ENCODE measurements at regions not wholly inside any gene's neighbourhood (a gene's known extent, or its start where the extent isn't known, plus 50 kb on each side); places are given as distances from the start of the nearest gene placed in this dataset.

- H3K27ac Mint-ChIP-seq, result no peak overlapping the region
- H3K36me3 Mint-ChIP-seq, result no peaks in the 10 kb centered on the region
- ATAC-seq, result no peak
- CTCF ChIA-PET, result no interaction called here
- no peaks in the 10 kb centered on the region for H3K4me1 Mint-ChIP-seq
- no peak for DNase-seq
- H3K4me3 Mint-ChIP-seq, result no peak overlapping the region
- H3K27me3 Mint-ChIP-seq, result no peaks in the 10 kb centered on the region
- H3K9me3 Mint-ChIP-seq (ENCODE audit: low read depth), result peaks cover 2% of the 10 kb centered on the region
These were observed 103.9 kb upstream of the HS6ST1 start for GRCh38 chr2:128422571-128422970.

- Mint-ChIP-seq H3K36me3 (no peaks in the 10 kb centered on the region), H3K4me1 (no peaks in the 10 kb centered on the region), H3K4me3 (no peak overlapping the region), H3K9me3 (ENCODE audit: low read depth) (peaks cover 2% of the 10 kb centered on the region), H3K27me3 (peaks cover 8% of the 10 kb centered on the region), H3K27ac (no peak overlapping the region)
- DNase-seq, result peak; percentile 7
- CTCF ChIA-PET, result no interaction called here
- no peak for ATAC-seq
These were observed 105.1 kb upstream of the HS6ST1 start for GRCh38 chr2:128423788-128424165.

GRCh38 chr2:128424406-128425171 is 105.9 kb upstream of the HS6ST1 start:
- Mint-ChIP-seq H3K27ac (no peak overlapping the region), H3K4me1 (no peaks in the 10 kb centered on the region), H3K9me3 (ENCODE audit: low read depth) (peaks cover 4% of the 10 kb centered on the region), H3K4me3 (no peak overlapping the region), H3K27me3 (peaks cover 16% of the 10 kb centered on the region), H3K36me3 (no peaks in the 10 kb centered on the region)
- no peak for ATAC-seq
- CTCF ChIA-PET, result no interaction called here
- peak; percentile 26 for DNase-seq

- Mint-ChIP-seq H3K4me1 (no peaks in the 10 kb centered on the region), H3K4me3 (no peak overlapping the region), H3K9me3 (ENCODE audit: low read depth) (peaks cover 5% of the 10 kb centered on the region), H3K27me3 (peaks cover 21% of the 10 kb centered on the region), H3K27ac (no peak overlapping the region), H3K36me3 (no peaks in the 10 kb centered on the region)
- CTCF ChIA-PET, result no interaction called here
- no peak for ATAC-seq
- no peak for DNase-seq
These were observed 106.5 kb upstream of the HS6ST1 start for GRCh38 chr2:128425216-128425615.

GRCh38 chr2:128425731-128426620 is 107.3 kb upstream of the HS6ST1 start:
- no peak for DNase-seq
- no peak for ATAC-seq
- Mint-ChIP-seq H3K9me3 (ENCODE audit: low read depth) (peaks cover 5% of the 10 kb centered on the region), H3K4me1 (no peaks in the 10 kb centered on the region), H3K27me3 (peaks cover 28% of the 10 kb centered on the region), H3K36me3 (no peaks in the 10 kb centered on the region), H3K27ac (no peak overlapping the region), H3K4me3 (no peak overlapping the region)
- CTCF ChIA-PET, result no interaction called here

GRCh38 chr2:128427413-128427755 is 108.7 kb upstream of the HS6ST1 start:
- H3K4me1 Mint-ChIP-seq, result no peaks in the 10 kb centered on the region
- peaks cover 35% of the 10 kb centered on the region for H3K27me3 Mint-ChIP-seq
- peaks cover 5% of the 10 kb centered on the region for H3K9me3 Mint-ChIP-seq (ENCODE audit: low read depth)
- no peak overlapping the region for H3K4me3 Mint-ChIP-seq
- no peak overlapping the region for H3K27ac Mint-ChIP-seq
- ATAC-seq (no peak), DNase-seq (no peak)
- H3K36me3 Mint-ChIP-seq, result no peaks in the 10 kb centered on the region
- CTCF ChIA-PET, result no interaction called here

- H3K27ac Mint-ChIP-seq, result no peak overlapping the region
- no peaks in the 10 kb centered on the region for H3K36me3 Mint-ChIP-seq
- peaks cover 37% of the 10 kb centered on the region for H3K27me3 Mint-ChIP-seq
- peaks cover 5% of the 10 kb centered on the region for H3K9me3 Mint-ChIP-seq (ENCODE audit: low read depth)
- DNase-seq (no peak), ATAC-seq (no peak)
- no peak overlapping the region for H3K4me3 Mint-ChIP-seq
- no peaks in the 10 kb centered on the region for H3K4me1 Mint-ChIP-seq
- CTCF ChIA-PET, result no interaction called here
These were observed 109.7 kb upstream of the HS6ST1 start for GRCh38 chr2:128428415-128428814.

- peaks cover 2% of the 10 kb centered on the region for H3K4me1 Mint-ChIP-seq
- ATAC-seq (no peak), DNase-seq (no peak)
- peaks cover 5% of the 10 kb centered on the region for H3K9me3 Mint-ChIP-seq (ENCODE audit: low read depth)
- no peaks in the 10 kb centered on the region for H3K36me3 Mint-ChIP-seq
- no peak overlapping the region for H3K4me3 Mint-ChIP-seq
- H3K27me3 Mint-ChIP-seq, result peaks cover 41% of the 10 kb centered on the region
- no peak overlapping the region for H3K27ac Mint-ChIP-seq
- CTCF ChIA-PET, result no interaction called here
These were observed 113.8 kb upstream of the HS6ST1 start for GRCh38 chr2:128432423-128432822.

- no peaks in the 10 kb centered on the region for H3K36me3 Mint-ChIP-seq
- H3K4me3 Mint-ChIP-seq, result no peak overlapping the region
- H3K27me3 Mint-ChIP-seq, result peaks cover 30% of the 10 kb centered on the region
- CTCF ChIA-PET, result no interaction called here
- H3K4me1 Mint-ChIP-seq, result peaks cover 2% of the 10 kb centered on the region
- ATAC-seq (no peak), DNase-seq (no peak)
- peaks cover 5% of the 10 kb centered on the region for H3K9me3 Mint-ChIP-seq (ENCODE audit: low read depth)
- no peak overlapping the region for H3K27ac Mint-ChIP-seq
These were observed 115.4 kb upstream of the HS6ST1 start for GRCh38 chr2:128433911-128434550.

GRCh38 chr2:128435576-128436478 is 117.2 kb upstream of the HS6ST1 start:
- CTCF ChIA-PET, result no interaction called here
- DNase-seq, result no peak
- Mint-ChIP-seq H3K27ac (no peak overlapping the region), H3K4me1 (peaks cover 2% of the 10 kb centered on the region), H3K36me3 (no peaks in the 10 kb centered on the region), H3K27me3 (peaks cover 15% of the 10 kb centered on the region), H3K4me3 (no peak overlapping the region), H3K9me3 (ENCODE audit: low read depth) (no peaks in the 10 kb centered on the region)
- no peak for ATAC-seq

GRCh38 chr2:128436479-128437203 is 118.0 kb upstream of the HS6ST1 start:
- peaks cover 2% of the 10 kb centered on the region for H3K4me1 Mint-ChIP-seq
- H3K36me3 Mint-ChIP-seq, result no peaks in the 10 kb centered on the region
- H3K27ac Mint-ChIP-seq, result no peak overlapping the region
- ATAC-seq (no peak), DNase-seq (no peak)
- no peaks in the 10 kb centered on the region for H3K9me3 Mint-ChIP-seq (ENCODE audit: low read depth)
- peaks cover 11% of the 10 kb centered on the region for H3K27me3 Mint-ChIP-seq
- H3K4me3 Mint-ChIP-seq, result no peak overlapping the region
- CTCF ChIA-PET, result no interaction called here

- H3K4me3 Mint-ChIP-seq, result no peak overlapping the region
- CTCF ChIA-PET, result no interaction called here
These were observed 118.5 kb upstream of the HS6ST1 start for GRCh38 chr2:128437204-128437565.

GRCh38 chr2:128438091-128438490 is 119.4 kb upstream of the HS6ST1 start:
- Mint-ChIP-seq H3K4me3 (no peak overlapping the region), H3K4me1 (peaks cover 2% of the 10 kb centered on the region), H3K36me3 (no peaks in the 10 kb centered on the region), H3K27me3 (peaks cover 3% of the 10 kb centered on the region), H3K27ac (no peak overlapping the region), H3K9me3 (ENCODE audit: low read depth) (no peaks in the 10 kb centered on the region)
- no peak for DNase-seq
- ATAC-seq, result no peak
- CTCF ChIA-PET, result no interaction called here

More at GRCh38 chr2:128437204-128437565, 118.5 kb upstream of the HS6ST1 start:
- Mint-ChIP-seq H3K9me3 (ENCODE audit: low read depth) (no peaks in the 10 kb centered on the region), H3K36me3 (no peaks in the 10 kb centered on the region), H3K27me3 (peaks cover 8% of the 10 kb centered on the region), H3K4me1 (peaks cover 2% of the 10 kb centered on the region), H3K27ac (no peak overlapping the region)
- DNase-seq (no peak), ATAC-seq (no peak)

Measured in activated CD8-positive, alpha-beta memory T cell treated with anti-CD3 and anti-CD28 coated beads, Interleukin-2, amount 10 ng/mL, durations not matched to agents 7 days and 5 days (primary cell).